ENCODE measurements at regions not wholly inside any gene's neighbourhood (a gene's known extent, or its start where the extent isn't known, plus 50 kb on each side); places are given as distances from the start of the nearest gene placed in this dataset.

- no peak for TF ChIP-seq NFAT5 (CRISPR knock-in tag; IDR thresholded peaks at IDR 0.05)
- no peak for TF ChIP-seq ATF4 (CRISPR knock-in tag; IDR thresholded peaks at IDR 0.05)
- no peak for TF ChIP-seq SRSF4 (IDR thresholded peaks at IDR 0.05; ENCODE audit: low read depth, low read length, poor library complexity, severe bottlenecking)
Measured at GRCh38 chr17:53721101-53721500, 101.6 kb upstream of the KIF2B start (continued).

GRCh38 chr17:53719229-53719628, 103.5 kb upstream of the KIF2B start:
- POLR2A ChIA-PET = no interaction called here
- Histone ChIP-seq H3K9ac (ENCODE audit: insufficient read depth, low read depth, low read length) (no peak overlapping the region), H3K4me2 (ENCODE audit: low read depth, low read length) (no peak overlapping the region), H3K27me3 (ENCODE audit: control insufficient read depth in 1 of 2, insufficient read depth in 2 of 2, low read length in 2 of 2) (no peaks in the 10 kb centered on the region), H3K4me1 (ENCODE audit: insufficient read depth, low read length) (no peaks in the 10 kb centered on the region), H2AFZ (ENCODE audit: low read length) (no peak overlapping the region), H3K79me2 (ENCODE audit: insufficient read depth, low read length) (no peaks in the 10 kb centered on the region), H4K20me1 (ENCODE audit: insufficient read depth, low read length) (no peaks in the 10 kb centered on the region), H3K4me3 (replicated peaks in 1 of 3; ENCODE audit: insufficient read depth in 1 of 3, low read depth in 2 of 3, low read length in 3 of 3) (no peak overlapping the region), H3K36me3 (replicated peaks in 1 of 2; ENCODE audit: control insufficient read depth in 1 of 2, insufficient read depth in 2 of 2, low read length in 2 of 2) (no peaks in the 10 kb centered on the region), H3K27ac (ENCODE audit: extremely low read length, insufficient read depth, low read length) (no peak overlapping the region), H3K9me3 (ENCODE audit: low read length) (peaks cover 82% of the 10 kb centered on the region)
- ATAC-seq (no peak), FAIRE-seq (no peak), DNase-seq (ENCODE audit: low spot score) (no peak)
- no TSS peak for BruUV-seq (replicated peaks)
- in situ Hi-C loops (cut with HindIII; ENCODE audit: extremely low pct_ligation_motif_present, low pct_unique_long_range_greater_than_20kb) = no loop called here
- intact Hi-C loops (cut with micrococcal nuclease; ENCODE audit: unreplicated experiment) = no loop called here
- CTCF ChIA-PET (ENCODE audit: low intra/inter-chr PET ratio, low total read pairs) = no interaction called here
- TF ChIP-seq RAD51 (IDR thresholded peaks at IDR 0.05; ENCODE audit: borderline replicate concordance) (no peak), STAT5B (CRISPR knock-in tag; IDR thresholded peaks at IDR 0.05) (no peak), ZBTB44 (CRISPR knock-in tag; IDR thresholded peaks at IDR 0.05) (no peak), ZNF552 (CRISPR knock-in tag; IDR thresholded peaks at IDR 0.05; ENCODE audit: borderline replicate concordance) (no peak), ZNF644 (CRISPR knock-in tag; IDR thresholded peaks at IDR 0.05; ENCODE audit: low read depth) (no peak), RNF219 (CRISPR knock-in tag; IDR thresholded peaks at IDR 0.05) (no peak), KDM1A (CRISPR knock-in tag; IDR thresholded peaks at IDR 0.05) (no peak), GATAD2A (CRISPR knock-in tag; IDR thresholded peaks at IDR 0.05) (no peak), ZBTB34 (CRISPR knock-in tag; IDR thresholded peaks at IDR 0.05) (no peak), ZIK1 (CRISPR knock-in tag; IDR thresholded peaks at IDR 0.05; ENCODE audit: borderline replicate concordance, low read depth) (no peak)

All from HepG2 (cell line).